ENCODE measurements at regions not wholly inside any gene's neighbourhood (a gene's known extent, or its start where the extent isn't known, plus 50 kb on each side); places are given as distances from the start of the nearest gene placed in this dataset.
"Not testable (repeated sequence)": the region's sequence is repeated elsewhere in the genome, so short reads cannot be mapped to it uniquely, and the experiment has no call there.

DNA sequence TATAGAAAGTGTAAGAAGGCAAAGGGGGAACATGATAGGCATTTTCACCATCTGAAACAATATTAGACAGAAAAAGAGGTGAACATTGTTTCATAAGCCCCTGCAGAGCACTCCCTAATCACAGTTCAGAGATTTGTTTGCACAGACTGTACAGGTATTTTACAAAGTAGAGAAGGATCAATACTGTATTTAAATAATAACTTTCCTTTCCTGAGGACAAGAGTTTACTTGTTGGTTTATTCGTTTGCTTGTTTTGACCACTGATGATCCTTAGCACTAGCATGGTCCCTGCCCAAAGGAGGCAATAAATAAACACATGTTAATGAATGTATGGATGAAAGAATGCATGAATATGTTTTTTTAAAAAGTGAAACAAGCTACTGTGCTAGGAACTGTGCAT is 690.1 kb upstream of the COBL start:
- no peak for FAIRE-seq

DNA sequence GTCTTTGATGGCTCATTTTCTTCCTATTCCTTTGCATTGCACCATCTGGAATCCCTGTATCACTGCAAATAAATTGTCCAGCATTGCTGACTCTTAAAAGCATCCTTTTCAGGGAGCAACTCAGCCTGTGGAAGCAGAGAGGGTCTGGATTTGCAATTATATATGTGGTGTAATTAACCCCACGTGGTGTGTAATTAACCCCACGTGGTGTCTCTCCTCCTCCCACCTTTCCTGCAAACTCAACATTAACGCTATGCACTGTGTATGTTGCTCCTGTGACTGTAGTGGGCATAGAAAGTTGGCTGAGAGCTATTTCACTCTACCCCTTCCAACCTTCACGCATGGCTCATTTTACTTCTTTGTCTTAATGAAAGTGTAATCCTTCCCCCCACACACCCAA is 689.0 kb upstream of the COBL start:
- no peak for FAIRE-seq

DNA sequence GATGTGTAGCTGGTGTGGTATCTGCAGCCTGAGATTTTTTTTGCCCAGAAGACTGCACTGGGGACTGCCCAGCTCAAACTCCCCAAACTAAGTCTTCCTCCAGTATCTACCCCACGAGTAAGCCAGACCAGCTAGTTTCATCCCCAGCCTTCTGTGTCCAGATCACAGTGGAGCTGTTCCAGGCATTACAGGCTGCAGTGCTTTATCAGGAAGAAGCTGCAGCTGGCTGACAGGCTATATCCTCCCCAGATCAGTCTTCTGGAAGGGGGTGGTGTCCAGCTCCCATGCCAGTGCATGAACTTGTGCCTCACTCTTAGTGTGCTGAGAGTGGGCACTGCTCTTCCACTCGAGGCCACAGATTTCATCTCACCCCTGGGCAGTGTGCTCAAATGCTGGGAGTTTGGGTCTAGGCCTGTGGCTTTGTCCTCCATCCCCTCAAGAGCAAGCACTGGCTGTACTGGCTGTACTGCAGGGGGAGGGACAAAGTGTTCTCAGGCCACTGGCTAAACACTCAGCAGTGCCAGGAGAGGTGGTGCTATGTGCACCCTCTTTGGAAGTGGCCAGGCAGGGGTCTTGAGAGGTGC is 679.1 kb upstream of the COBL start:
- FAIRE-seq = no peak

DNA sequence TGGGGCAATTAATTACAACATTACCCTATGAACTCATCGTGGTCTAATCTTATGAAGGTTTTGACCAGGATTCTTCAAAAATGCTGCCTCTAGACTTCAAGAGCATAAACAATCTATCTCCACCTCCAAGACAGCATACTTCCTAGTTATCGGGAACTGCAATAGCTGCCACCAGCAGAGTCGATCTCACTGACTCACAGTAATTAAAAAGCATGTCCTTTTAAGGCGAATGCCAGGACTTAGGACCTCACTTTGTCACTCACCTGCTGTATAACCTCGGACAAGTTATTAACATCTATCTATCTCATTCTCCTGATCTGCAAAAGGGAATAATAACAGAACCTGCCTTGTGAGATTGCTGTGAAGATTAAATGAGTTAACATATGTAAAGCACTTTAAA is 666.0 kb upstream of the COBL start:
- no peak for FAIRE-seq

DNA sequence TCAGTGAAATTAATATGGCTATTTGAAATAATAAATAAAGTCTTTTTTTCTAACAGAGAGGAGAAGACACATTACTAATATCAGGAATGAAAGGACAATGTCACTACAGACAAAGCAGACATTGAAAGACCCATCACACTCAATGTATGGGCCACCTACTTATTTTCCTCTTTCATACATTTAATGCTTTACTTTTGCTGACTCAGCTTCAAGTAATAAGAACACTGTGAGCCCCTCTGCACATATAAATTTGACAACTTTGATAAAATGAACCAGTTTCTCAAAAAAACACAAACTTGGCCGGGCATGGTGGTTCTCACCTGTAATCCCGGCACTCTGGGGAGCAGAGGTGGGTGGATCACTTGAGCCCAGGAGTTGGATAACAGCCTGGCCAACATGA is 664.2 kb upstream of the COBL start:
- no peak for FAIRE-seq

DNA sequence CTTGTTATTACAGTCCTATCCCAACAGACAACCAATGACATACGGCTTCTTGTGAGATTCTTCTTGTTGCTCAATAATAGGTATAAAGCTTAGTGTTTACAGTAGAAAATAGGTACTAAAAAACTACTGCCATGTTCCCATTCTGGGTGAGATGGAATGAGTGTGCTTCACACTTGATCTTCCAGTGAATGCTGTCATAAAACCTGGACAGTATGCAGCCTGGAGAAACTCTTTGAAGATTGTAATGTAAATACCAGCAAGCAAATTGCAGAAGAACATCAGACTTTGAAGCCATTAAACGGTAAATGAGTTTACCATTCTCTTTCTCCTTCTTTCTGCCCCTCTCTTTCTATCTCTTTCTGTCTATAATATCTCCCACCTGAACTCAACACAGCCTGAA is 663.7 kb upstream of the COBL start:
- no peak for FAIRE-seq

DNA sequence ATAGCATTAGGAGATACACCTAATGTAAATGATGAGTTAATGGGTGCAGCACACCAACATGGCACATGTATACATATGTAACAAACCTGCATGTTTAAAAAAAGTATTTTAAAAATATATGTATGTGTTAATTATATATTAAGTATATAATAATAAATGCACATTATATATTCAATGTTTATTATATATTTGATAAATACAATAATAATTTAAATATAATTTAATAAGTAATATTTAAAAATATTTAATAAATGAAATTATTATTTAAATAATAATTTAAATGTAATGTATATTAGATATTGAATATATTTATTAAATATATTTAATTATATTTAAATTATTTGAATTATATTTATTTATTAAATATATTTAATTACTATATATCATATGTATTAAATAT is 661.3 kb upstream of the COBL start:
- FAIRE-seq = peak; percentile 99

DNA sequence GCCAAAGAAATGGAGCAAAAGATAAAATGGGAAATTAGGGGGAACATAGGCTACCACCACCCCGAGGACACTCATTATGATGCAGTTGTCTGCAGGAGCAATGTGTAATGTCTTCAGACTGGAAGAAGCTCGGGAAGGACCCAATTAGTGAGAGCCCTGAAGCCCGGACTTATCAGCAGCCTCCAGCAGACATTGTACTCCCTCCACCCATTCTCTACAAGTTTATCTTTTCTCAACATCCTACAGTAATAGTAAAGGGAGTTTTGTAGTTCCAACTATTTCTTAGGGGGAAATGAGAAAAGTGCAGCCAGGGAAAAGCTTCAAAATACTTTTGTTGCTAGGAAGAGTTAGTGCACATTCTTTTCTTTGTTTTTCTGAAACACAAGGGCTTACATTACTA is 657.3 kb upstream of the COBL start:
- FAIRE-seq = no peak

DNA sequence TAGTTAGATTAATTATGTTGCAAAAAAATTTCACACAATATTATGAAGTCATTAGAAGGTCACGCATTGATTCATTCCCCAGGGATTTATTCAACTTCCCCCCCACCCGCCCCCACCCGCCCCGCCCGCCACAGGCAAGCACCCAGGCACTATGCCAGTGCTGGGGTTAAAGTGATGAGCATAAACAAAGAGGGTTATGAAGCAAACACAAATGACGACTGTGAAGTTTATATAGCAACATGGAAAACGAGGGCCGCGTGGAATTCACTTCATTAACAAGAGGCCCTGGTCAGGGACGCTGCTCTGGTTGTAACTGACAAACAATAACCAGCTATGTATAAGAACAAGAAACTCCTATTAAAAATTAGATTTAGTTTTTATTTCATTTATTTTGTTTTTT is 656.5 kb upstream of the COBL start:
- no peak for FAIRE-seq

DNA sequence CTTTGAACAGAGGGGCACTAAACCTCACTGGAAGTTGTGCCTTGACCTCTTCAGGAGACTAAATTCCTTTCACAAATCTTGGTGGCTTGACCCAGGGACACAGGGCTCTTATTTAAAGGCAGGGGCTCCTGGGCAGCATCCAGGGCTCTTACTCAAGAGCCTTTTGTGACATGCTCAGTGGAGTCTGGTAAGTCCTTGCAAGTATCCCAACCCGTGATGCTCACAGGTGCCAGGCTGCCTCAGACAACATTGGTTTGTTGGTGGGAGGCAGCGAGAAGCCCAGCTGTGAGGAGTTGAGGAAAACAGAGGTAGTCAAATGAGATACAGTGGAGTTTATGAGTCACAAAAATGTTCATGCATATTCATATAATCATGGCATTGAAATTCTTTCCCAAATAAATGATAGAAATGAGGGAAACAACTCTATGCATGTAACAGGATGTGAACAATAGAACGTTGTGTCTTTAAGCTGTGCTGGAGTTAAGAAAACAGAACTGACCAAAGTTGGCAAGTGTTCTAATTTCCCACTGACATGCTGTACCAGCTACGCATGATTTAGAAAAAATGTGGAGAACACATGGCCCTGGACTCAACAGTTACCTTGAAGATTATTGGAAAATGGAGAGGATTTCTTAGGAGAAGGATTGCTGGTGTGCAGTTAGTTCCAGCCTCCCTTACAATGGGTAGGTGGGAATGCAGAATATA is 654.5 kb upstream of the COBL start:
- no peak for FAIRE-seq

DNA sequence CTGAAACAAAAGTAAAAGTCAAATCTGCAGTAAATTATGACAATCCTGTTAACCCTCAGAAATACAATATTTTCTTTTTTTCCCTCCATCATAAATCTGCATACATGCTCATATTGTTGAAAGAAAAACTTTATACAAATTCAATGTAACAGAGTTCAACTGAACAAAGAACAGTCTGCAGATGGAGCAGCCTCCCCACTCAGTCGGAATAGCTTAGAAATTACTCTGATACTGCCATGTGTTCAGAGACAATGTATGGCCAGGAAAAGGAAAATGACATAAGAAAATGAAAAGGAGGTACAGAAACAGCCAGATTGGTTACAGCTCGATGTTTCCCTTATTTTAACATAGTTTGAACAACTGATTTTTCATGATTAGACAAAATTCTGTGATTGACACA is 651.9 kb upstream of the COBL start:
- FAIRE-seq = no peak

DNA sequence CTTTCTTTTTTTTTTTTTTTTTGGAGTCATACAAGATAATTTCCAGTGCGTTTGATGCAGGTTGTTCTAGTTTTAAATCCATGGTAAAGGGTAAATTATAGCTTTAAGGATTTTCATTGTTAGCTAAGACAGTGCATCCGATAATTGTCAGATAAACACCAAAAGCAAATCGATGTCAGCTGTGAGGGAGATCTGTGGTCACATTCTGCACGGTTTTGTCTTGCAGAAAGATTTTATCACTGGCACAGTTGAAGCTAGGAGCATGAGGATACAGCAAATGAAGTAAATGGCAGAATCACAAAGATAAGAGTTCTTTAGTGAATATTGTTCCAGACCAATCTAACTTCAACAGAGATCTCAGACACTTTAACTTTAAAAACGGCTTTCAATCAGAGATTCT is 648.8 kb upstream of the COBL start:
- FAIRE-seq = no peak

DNA sequence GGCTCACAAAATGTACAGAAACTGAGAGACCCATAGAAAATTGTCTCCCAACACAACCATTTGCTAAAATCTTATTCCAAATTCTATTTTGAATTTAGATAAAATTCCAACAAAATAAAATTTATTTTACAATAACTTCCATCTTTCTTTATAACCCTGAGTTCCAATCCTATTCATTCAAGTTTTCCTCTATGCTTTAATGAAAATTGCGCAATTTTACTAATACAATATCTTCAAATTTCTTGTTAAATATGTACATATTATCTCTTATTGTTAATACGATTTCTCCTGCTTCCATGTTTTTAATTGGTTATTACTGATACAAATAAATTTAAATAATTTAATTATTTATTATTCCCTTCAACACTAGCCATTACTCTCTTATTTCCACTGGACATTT is 645.2 kb upstream of the COBL start:
- peak; percentile 51 for FAIRE-seq

DNA sequence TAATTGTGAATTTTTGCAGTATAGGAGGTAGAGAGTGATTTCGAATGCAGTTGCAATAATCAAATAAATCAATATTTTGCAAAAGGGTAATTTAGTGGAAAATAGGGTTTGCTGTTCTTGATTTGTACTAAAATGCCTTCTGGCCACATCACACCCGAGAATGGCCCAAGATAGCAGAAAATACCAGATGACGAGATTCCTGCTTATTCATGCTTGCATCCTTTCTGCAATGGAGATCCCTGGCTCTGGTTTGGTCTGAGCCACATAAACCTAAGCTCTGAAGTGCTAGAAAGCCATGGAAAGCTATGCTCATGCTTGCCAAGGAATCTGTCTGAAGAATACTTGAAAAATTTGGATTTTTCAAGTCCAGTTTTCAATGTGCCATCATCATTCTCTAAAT is 634.2 kb upstream of the COBL start:
- no peak for FAIRE-seq

DNA sequence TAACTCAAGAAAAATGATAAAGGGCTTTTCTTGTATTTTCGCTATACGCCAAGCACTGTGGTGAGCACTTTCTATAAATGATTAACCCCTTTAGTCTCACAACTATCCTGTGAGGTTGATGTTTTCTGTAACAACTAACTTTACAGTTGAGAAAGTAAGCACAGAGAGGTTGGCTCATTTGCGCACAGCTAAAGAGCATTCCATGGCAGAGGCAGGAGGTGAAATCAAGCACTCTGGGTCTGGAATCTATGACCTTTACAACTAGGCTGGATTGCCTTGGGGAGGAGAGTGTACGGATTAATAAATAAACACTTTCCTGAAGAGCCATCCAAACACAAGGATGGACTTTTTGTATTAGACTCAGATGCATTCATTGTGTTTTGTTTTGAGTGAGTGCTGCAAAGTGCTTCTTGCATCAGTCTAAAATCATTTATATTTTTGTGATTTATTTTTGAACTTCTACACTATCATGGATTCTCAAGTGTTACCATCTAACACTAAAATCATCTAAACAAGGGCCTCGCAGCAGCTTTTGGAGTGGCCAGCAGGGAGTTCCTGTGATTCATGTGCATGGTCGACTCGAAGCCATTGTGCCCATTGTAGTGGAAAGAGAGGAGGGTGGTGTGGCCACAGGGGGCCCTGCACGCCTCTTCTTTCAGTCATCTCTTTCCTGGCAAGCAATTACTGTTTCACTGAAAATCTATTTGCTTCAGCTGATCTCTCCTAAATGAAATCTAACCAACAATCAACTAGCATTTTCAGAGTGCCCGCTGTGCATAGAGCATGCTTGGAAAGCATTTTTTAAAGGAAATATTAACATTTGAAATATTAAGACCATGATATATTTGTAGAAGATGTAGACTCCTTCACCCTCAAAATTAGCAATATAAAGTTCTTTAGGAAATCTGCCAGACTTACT is 633.4 kb upstream of the COBL start:
- no peak for FAIRE-seq

DNA sequence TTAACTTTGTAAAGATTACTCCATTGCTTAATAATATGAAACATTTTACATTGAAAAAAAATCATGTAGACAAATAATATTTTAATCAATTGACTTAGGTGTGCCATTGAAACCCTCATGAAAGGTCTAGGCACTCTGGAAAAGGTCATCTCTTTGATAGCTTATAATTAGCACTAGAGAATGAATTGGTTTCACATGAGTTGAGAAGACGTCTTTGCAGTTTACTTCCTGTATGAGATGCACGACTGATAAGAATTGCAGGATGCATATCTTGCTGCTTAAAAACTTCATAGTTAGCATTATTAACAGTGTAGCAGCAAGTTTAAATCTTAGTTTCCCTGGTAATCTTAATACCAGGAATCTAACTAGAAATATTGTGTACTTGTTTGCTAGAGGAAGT is 614.2 kb upstream of the COBL start:
- no peak for FAIRE-seq

DNA sequence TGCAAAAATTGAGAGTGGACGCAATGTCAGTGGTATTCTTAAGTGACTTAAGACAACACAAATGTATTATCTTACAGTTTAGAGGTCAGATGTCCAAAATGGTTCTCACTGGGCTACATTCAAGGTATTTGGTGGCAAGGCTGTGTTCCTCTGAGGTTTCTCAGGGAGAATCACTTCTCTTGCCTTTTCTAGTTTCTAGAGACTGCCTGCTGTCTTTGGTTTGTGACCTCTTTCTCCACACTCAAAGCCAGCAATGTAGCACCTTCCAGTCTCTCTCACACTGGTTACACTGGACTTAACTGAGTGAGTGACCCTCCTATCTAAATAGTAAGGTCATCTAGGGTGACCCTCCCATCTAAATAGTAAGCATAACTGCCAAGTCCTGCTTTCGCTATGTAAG is 613.2 kb upstream of the COBL start:
- no peak for FAIRE-seq

DNA sequence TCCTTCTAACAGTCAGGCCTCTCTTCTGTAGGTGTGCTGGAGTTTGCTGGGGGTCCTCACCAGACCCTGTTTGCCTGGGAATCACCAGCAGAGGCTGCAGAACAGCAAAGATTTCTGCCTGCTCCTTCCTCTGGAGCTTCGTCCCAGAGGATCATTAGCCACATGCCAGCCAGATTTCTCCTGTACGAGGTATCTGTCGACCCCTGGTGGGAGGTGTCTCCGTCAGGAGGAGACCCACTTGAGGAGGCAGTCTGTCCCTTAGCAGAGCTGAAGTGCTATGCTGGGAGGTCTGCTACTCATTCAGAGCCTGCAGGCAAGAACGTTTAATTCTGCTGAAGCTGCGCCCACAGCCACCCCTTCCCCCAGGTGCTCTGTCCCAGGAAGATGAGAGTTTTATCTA is 611.1 kb upstream of the COBL start:
- no peak for FAIRE-seq

DNA sequence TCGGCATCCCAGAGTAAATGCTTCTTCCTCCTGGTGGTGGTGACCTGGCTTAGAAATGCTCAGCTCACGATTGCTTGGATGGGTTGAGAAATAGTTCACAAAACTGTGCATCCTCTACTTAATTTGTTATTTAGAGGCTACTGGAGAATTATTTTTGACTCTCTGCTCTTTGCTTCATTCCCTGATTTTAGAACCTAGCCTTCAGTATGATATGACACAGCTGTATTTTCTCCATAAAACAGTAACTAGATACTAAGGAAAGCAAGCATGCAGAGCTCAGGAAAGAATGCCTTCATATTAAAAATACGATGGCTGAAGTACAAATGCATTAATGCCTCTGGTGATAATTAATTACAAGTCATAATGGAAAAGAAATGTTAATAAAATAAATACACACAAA is 602.0 kb upstream of the COBL start:
- no peak for FAIRE-seq

DNA sequence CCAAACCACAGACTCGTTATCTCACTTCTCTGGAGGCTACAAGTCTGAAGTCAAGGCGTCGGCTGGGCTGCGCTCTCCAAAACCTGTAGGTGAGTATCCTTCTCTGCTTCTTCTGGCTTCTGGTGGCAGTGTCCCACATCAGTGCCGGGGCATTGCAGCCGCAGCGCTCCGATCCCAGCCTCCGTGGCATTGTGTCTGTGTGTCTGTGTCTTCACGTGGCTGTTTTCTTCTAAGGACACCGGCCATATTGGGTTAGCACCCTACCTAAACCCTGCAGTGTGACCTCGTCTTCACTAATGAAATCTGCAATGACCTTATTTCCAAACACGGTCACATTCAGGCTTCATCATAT is 584.9 kb upstream of the COBL start:
- FAIRE-seq = no peak

DNA sequence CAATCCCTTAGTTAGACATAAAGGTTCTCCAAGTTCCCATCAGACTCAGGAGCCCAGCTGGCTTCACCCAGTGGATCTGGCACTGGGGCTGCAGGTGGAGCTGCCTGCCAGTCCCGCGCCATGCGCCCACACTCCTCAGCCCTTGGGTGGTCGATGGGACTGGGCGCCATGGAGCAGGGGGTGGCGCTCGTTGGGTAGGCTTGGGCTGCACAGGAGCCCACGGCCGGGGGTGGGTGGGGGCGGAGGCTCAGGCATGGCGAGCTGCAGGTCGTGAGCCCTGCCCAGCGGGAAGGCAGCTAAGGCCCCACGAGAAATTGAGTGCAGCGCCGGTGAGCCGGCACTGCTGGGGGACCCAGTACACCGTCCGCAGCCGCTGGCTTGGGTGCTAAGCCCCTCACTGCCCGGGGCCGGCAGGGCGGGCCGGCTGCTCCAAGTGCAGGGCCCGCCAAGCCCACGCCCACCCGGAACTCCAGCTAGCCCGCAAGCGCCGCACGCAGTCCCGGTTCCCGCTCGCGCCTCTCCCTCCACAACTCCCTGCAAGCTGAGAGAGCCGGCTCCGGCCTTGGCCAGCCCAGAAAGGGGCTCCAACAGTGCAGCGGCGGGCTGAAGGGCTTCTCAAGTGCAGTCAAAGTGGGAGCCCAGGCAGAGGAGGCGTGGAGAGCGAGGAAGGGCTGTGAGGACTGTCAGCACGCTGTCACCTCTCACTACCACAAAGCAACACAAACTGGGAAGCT is 584.3 kb upstream of the COBL start:
- FAIRE-seq = not testable (repeated sequence)

DNA sequence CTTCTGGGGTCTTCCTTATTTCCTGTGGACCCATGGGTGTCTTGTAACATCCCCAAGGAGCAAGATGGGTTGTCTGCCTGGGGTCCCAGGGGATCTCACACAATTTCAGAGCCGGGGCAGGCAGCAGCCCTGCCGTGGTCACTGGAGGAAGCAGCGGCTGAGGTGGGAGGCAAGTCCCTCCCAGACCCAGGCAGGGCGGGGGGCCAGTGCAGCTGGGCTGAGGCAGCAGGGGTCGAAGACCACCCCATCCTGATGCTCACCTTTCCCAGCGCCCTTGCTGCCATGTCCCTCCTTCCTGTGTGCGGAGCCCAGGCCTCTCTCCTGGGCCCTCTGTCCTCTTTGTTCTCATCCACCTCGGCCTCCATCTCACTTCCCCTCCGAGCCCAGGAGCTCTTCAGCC is 583.0 kb upstream of the COBL start:
- no peak for FAIRE-seq

DNA sequence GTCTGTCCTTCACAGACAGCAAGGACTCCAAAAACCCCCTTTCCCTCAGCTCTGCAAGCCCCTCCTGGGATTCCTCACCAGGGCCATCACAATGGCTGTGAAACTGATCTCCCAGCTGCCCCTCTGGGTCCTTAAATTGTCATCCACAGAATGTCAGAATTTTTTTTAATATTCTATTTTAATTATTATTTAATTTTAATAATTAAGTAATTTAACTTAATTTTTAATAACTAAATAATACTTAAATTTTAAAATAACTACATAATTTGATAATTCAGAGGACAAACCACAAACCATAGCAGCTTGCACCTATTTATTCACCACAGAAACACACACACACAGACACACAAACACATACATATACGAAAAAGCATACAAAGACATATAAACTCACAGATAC is 565.8 kb upstream of the COBL start:
- FAIRE-seq = no peak

DNA sequence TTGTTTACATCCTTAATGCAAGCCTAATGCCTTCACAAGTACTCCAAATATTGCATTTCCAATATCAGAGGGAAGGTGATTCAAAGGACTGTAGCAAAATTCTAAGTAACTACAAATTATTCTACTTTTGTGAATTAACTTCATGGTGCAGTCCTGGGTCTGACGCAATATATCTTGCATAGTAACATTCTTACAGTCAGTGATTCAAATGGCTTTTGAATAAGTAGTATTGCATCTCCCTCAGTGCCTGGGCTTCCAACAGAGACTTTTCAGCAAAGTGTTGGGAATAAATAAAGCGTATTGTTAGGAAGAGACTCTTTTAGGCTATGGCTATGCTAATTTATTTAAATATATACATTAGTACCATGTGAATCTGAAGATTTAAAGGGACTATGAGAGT is 564.7 kb upstream of the COBL start:
- no peak for FAIRE-seq

Measured in A204.1 (cell line).